H9 (cell line): ENCODE measurements at regions not wholly inside any gene's neighbourhood (a gene's known extent, or its start where the extent isn't known, plus 50 kb on each side); places are given as distances from the start of the nearest gene placed in this dataset.

Source experiments
- DNase-seq: peaks from one replicate; pipeline ENCODE4 v3.0.0-alpha.2; 2017
- H2AFZ ChIP-seq: one replicate; pipeline ENCODE4 v1.6.1; 2013; ENCODE audit warnings: mild to moderate bottlenecking, low read length, control low read depth, moderate library complexity
- H2AK5ac ChIP-seq: 2 replicates; pipeline ENCODE4 v1.6.1; 2013; ENCODE audit warnings: low read length, control low read depth, mixed read lengths; ENCODE audit not compliant: insufficient read length
- H2BK120ac ChIP-seq: one replicate; pipeline ENCODE4 v1.6.1; 2013; ENCODE audit warnings: low read depth, mild to moderate bottlenecking, low read length, control low read depth, inconsistent platforms; ENCODE audit not compliant: poor library complexity, severe bottlenecking
- H2BK12ac ChIP-seq: 2 replicates; pipeline ENCODE4 v1.6.1; 2013; ENCODE audit warnings: low read length, control low read depth, mixed read lengths, low read depth; ENCODE audit not compliant: insufficient read length
- H2BK15ac ChIP-seq: 2 replicates; pipeline ENCODE4 v1.6.1; 2013; ENCODE audit warnings: low read depth, low read length, control low read depth
- H2BK20ac ChIP-seq: one replicate; pipeline ENCODE4 v1.6.1; 2013; ENCODE audit warnings: low read depth, mild to moderate bottlenecking, low read length, control low read depth, inconsistent platforms; ENCODE audit not compliant: poor library complexity, severe bottlenecking
- H2BK5ac ChIP-seq: 2 replicates; pipeline ENCODE4 v1.6.1; 2013; ENCODE audit warnings: low read length, control low read depth, mixed read lengths; ENCODE audit not compliant: insufficient read length
- H3K14ac ChIP-seq: 2 replicates; pipeline ENCODE4 v1.6.1; 2013; ENCODE audit warnings: low read length, control low read depth; ENCODE audit not compliant: insufficient read depth
- H3K18ac ChIP-seq: 2 replicates; pipeline ENCODE4 v1.6.1; 2013; ENCODE audit warnings: low read depth, mild to moderate bottlenecking, mixed read lengths, low read length, control low read depth; ENCODE audit not compliant: insufficient read length
- H3K23ac ChIP-seq: 2 replicates; pipeline ENCODE4 v1.6.1; 2013; ENCODE audit warnings: low read length, control low read depth, mixed read lengths, low read depth; ENCODE audit not compliant: insufficient read length
- H3K23me2 ChIP-seq: 2 replicates; pipeline ENCODE4 v1.6.1; 2013; ENCODE audit warnings: low read depth, mild to moderate bottlenecking, mixed read lengths, low read length, control low read depth; ENCODE audit not compliant: insufficient read length, poor library complexity, severe bottlenecking
- H3K27ac ChIP-seq: 2 replicates; pipeline ENCODE4 v1.5.1; 2013; ENCODE audit warnings: low read length, control low read depth, mixed read lengths, low read depth; ENCODE audit not compliant: insufficient read length
- H3K27me3 ChIP-seq: 2 replicates; pipeline ENCODE4 v1.6.1; 2013; ENCODE audit warnings: low read length, control low read depth, inconsistent platforms; ENCODE audit not compliant: insufficient read depth
- H3K4ac ChIP-seq: 2 replicates; pipeline ENCODE4 v1.6.1; 2013; ENCODE audit warnings: low read depth, mild to moderate bottlenecking, control low read depth, inconsistent platforms, low read length, moderate library complexity
- H3K4me1 ChIP-seq: 2 replicates; pipeline ENCODE4 v1.6.1; 2013; ENCODE audit warnings: low read length, control low read depth, inconsistent platforms; ENCODE audit not compliant: insufficient read depth
- H3K4me2 ChIP-seq: 2 replicates; pipeline ENCODE4 v1.6.1; 2013; ENCODE audit warnings: low read length, control low read depth, mixed read lengths; ENCODE audit not compliant: insufficient read length, insufficient read depth
- H3K56ac ChIP-seq: 2 replicates; pipeline ENCODE4 v1.6.1; 2013; ENCODE audit warnings: low read depth, mild to moderate bottlenecking, mixed read lengths, low read length, control low read depth; ENCODE audit not compliant: insufficient read length
- H3K79me1 ChIP-seq: 2 replicates; pipeline ENCODE4 v1.6.1; 2013; ENCODE audit warnings: low read depth, mild to moderate bottlenecking, moderate library complexity, low read length, control low read depth, inconsistent platforms; ENCODE audit not compliant: insufficient read depth, poor library complexity, severe bottlenecking
- H3K79me2 ChIP-seq: 2 replicates; pipeline ENCODE4 v1.6.1; 2013; ENCODE audit warnings: low read length, control low read depth, inconsistent platforms; ENCODE audit not compliant: insufficient read depth
- H3K9ac ChIP-seq: 2 replicates; pipeline ENCODE4 v1.6.1; 2013; ENCODE audit warnings: low read length, control low read depth, mixed read lengths; ENCODE audit not compliant: insufficient read length; ENCODE audit errors: extremely low read depth
- H3K9me3 ChIP-seq: one replicate; pipeline ENCODE4 v1.6.1; 2013; ENCODE audit warnings: low read depth, low read length, inconsistent platforms; ENCODE audit not compliant: control insufficient read depth
- H3T11ph ChIP-seq: one replicate; pipeline ENCODE4 v1.6.1; 2013; ENCODE audit warnings: mild to moderate bottlenecking, low read length, control low read depth, inconsistent platforms
- H4K20me1 ChIP-seq: one replicate; pipeline ENCODE4 v1.6.1; 2013; ENCODE audit not compliant: control insufficient read depth, insufficient read length, insufficient read depth
- H4K5ac ChIP-seq: 2 replicates; pipeline ENCODE4 v1.6.1; 2013; ENCODE audit warnings: low read depth, mild to moderate bottlenecking, mixed read lengths, low read length, control low read depth; ENCODE audit not compliant: insufficient read length
- H4K8ac ChIP-seq: replicated peaks from 2 replicates; pipeline ENCODE4 v1.6.1; 2013; ENCODE audit warnings: low read length, control low read depth, mixed read lengths, low read depth; ENCODE audit not compliant: insufficient read length
- H4K91ac ChIP-seq: 2 replicates; pipeline ENCODE4 v1.6.1; 2013; ENCODE audit warnings: low read depth, mild to moderate bottlenecking, moderate library complexity, mixed read lengths, low read length, control low read depth; ENCODE audit not compliant: insufficient read length
- H3K27ac Mint-ChIP-seq, 3 experiments: 2 replicates in 2 of 3; 3 replicates in 1 of 3; pipeline ENCODE4 v1.8.0; 2020 to 2021; ENCODE audit warnings: mixed read lengths in 3 of 3, mild to moderate bottlenecking in 1 of 3, moderate library complexity in 1 of 3
- H3K27me3 Mint-ChIP-seq: 2 replicates; pipeline ENCODE4 v1.8.0; 2021; ENCODE audit warnings: low read depth, mild to moderate bottlenecking, moderate library complexity, mixed read lengths
- H3K36me3 Mint-ChIP-seq, 3 experiments: 2 replicates in 2 of 3; 3 replicates in 1 of 3; pipeline ENCODE4 v1.8.0; 2020 to 2021; ENCODE audit warnings: low read depth in 3 of 3, mixed read lengths in 3 of 3; ENCODE audit not compliant: insufficient read depth in 1 of 3
- H3K4me1 Mint-ChIP-seq, 2 experiments: 2 replicates each; pipeline ENCODE4 v1.8.0; 2020; ENCODE audit warnings: mixed read lengths in 2 of 2
- H3K4me3 Mint-ChIP-seq, 2 experiments: 2 replicates in 1 of 2; 3 replicates in 1 of 2; pipeline ENCODE4 v1.8.0; 2020 to 2021; ENCODE audit warnings: mild to moderate bottlenecking in 2 of 2, mixed read lengths in 2 of 2, moderate library complexity in 1 of 2
- H3K9me3 Mint-ChIP-seq, 2 experiments: 2 replicates in 1 of 2; 3 replicates in 1 of 2; pipeline ENCODE4 v1.8.0; 2020; ENCODE audit warnings: mild to moderate bottlenecking in 2 of 2, mixed read lengths in 2 of 2, moderate library complexity in 1 of 2
- CTCF ChIP-seq: fragments of 200-600 bp; sonication (generic); conservative IDR thresholded peaks from 3 replicates; pipeline ENCODE4 v1.8.0; 2021; ENCODE audit warnings: antibody characterized with exemption, mild to moderate bottlenecking
- WGBS: extraction: QIAGEN DNeasy Blood & Tissue Kit; methylation state at CpG from one replicate; pipeline ENCODE4 v1.1.7; 2013; ENCODE audit warnings: missing lambda C conversion rate, low lambda C conversion rate, mixed read lengths; ENCODE audit not compliant: insufficient read length; ENCODE audit errors: extremely low coverage; 5-methylcytosine and 5-hydroxymethylcytosine counted together

GRCh38 chr4:130056286-130056685, 960.3 kb downstream of the C4orf33 start:
- Histone ChIP-seq H3K4me1 (no peaks in the 10 kb centered on the region), H3T11ph (no peak overlapping the region), H3K56ac (no peak overlapping the region), H3K27me3 (no peaks in the 10 kb centered on the region), H4K8ac (no peak overlapping the region), H3K23me2 (no peaks in the 10 kb centered on the region), H3K4me2 (no peak overlapping the region), H2BK5ac (no peak overlapping the region), H3K79me2 (no peaks in the 10 kb centered on the region), H2BK20ac (no peak overlapping the region), H2BK15ac (no peak overlapping the region), H3K23ac (no peak overlapping the region), H2BK12ac (no peak overlapping the region), H3K9ac (no peak overlapping the region), H2AK5ac (no peak overlapping the region), H3K14ac (no peak overlapping the region), H3K4ac (no peak overlapping the region), H3K18ac (no peak overlapping the region), H2AFZ (no peak overlapping the region), H4K5ac (no peak overlapping the region), H4K91ac (no peak overlapping the region), H3K9me3 (no peaks in the 10 kb centered on the region), H3K27ac (no peak overlapping the region), H4K20me1 (no peaks in the 10 kb centered on the region), H3K79me1 (no peaks in the 10 kb centered on the region), H2BK120ac (no peak overlapping the region)
- Mint-ChIP-seq H3K9me3 (peaks cover 11 to 27% of the 10 kb centered on the region in 2 experiments), H3K4me1 (peaks cover 2 to 4% of the 10 kb centered on the region in 2 experiments; a peak in 2 of 4 replicates), H3K36me3 (peaks cover 22 to 31% (median 25%) of the 10 kb centered on the region in 3 experiments), H3K4me3 (no peak overlapping the region), H3K27ac (no peak overlapping the region), H3K27me3 (no peaks in the 10 kb centered on the region; the same call in 1 of the 2 replicates)
- no peak for TF ChIP-seq CTCF
- no CpG with 5 or more reads among the region's 2 CpGs for WGBS
- no peak for DNase-seq
